ENCODE measurements at regions not wholly inside any gene's neighbourhood (a gene's known extent, or its start where the extent isn't known, plus 50 kb on each side); places are given as distances from the start of the nearest gene placed in this dataset.

DNA sequence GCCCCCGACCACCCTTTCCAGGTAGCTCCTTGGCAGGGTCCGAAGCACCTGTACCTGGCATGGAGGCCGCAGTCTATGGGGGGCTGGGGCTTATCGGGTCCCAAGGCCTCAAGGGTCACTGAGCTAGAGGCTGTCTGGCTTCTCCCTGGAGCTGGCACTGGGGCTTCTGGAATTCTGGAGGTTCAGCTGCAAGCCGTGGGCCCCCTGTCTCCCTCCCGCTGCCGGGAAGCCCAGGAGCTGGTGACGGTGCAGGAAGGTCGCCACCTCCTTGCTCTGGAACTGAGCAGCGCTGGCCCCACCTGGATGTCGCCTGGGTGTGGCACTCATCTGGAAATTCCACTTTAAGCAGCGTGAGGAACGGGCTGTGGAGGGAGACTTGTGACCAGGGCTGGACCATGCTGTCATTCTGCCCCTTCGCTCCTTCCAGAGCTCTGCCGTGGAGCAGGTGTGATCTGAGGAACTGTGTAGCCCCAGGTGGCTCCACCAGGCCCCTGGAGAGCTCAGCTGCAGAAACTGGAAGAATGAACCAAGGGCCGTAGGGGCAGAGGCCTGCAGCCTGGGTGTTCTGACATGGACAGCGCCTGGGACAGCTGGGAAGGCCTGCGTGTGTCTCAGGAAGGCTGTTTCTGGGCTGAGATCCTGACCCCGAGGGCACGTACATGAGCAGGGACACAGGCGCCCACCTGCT, 129.7 kb upstream of the PPP2R2D start:
- ChIA-PET POLR2A (no interaction called here), CTCF (interaction anchor here (0.5 kb wide), 1 partner anchor 10 kb away, joined by 3 read pairs; no protein-coding TSS in a partner anchor)
- no peak for DNase-seq (ENCODE audit: low read depth in 1 of 2, low spot score in 1 of 2)
- Histone ChIP-seq H3K4me3 (no peak overlapping the region), H3K4me2 (no peak overlapping the region), H3K9me3 (no peaks in the 10 kb centered on the region; the same call in 2 of the 3 replicates), H3K27ac (no peak overlapping the region), H3K4me1 (no peaks in the 10 kb centered on the region)
- TF ChIP-seq REST (IDR thresholded peaks at IDR 0.05) (no peak), SREBF2 (IDR thresholded peaks at IDR 0.05) (no peak), NFE2L2 (conservative IDR thresholded peaks at IDR 0.05; ENCODE audit: low read length) (no peak), USF2 (IDR thresholded peaks at IDR 0.05) (no peak), CBX2 (IDR thresholded peaks at IDR 0.05; ENCODE audit: borderline replicate concordance, low read depth) (no peak), NR3C1 (IDR thresholded peaks at IDR 0.05) (no peak), POLR2AphosphoS2 (conservative IDR thresholded peaks at IDR 0.05; ENCODE audit: low read length) (no peak), JUNB (IDR thresholded peaks at IDR 0.05) (no peak), FOSB (CRISPR knock-in tag; IDR thresholded peaks at IDR 0.05) (no peak), MAFK (IDR thresholded peaks at IDR 0.05; ENCODE audit: partially characterized antibody) (no peak), CHD4 (IDR thresholded peaks at IDR 0.05; ENCODE audit: borderline replicate concordance) (no peak), RFX5 (IDR thresholded peaks at IDR 0.05) (no peak), ZFP36 (IDR thresholded peaks at IDR 0.05; ENCODE audit: borderline replicate concordance, partially characterized antibody) (no peak), NPAS2 (CRISPR knock-in tag; IDR thresholded peaks at IDR 0.05; ENCODE audit: borderline replicate concordance) (no peak), FOSL2 (IDR thresholded peaks at IDR 0.05) (no peak), FOSL2 (CRISPR knock-in tag; IDR thresholded peaks at IDR 0.05) (no peak), EHF (CRISPR knock-in tag; IDR thresholded peaks at IDR 0.05) (no peak)
- TF ChIP-seq, protein P1, sequence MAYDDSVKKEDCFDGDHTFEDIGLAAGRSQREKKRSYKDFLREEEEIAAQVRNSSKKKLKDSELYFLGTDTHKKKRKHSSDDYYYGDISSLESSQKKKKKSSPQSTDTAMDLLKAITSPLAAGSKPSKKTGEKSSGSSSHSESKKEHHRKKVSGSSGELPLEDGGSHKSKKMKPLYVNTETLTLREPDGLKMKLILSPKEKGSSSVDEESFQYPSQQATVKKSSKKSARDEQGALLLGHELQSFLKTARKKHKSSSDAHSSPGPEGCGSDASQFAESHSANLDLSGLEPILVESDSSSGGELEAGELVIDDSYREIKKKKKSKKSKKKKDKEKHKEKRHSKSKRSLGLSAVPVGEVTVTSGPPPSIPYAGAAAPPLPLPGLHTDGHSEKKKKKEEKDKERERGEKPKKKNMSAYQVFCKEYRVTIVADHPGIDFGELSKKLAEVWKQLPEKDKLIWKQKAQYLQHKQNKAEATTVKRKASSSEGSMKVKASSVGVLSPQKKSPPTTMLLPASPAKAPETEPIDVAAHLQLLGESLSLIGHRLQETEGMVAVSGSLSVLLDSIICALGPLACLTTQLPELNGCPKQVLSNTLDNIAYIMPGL (CRISPR knock-in tag; IDR thresholded peaks at IDR 0.05; ENCODE audit: borderline replicate concordance) = no peak
- TF ChIP-seq, protein P2, sequence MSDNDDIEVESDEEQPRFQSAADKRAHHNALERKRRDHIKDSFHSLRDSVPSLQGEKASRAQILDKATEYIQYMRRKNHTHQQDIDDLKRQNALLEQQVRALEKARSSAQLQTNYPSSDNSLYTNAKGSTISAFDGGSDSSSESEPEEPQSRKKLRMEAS (IDR thresholded peaks at IDR 0.05) = no peak
- TF ChIP-seq, protein P3, sequence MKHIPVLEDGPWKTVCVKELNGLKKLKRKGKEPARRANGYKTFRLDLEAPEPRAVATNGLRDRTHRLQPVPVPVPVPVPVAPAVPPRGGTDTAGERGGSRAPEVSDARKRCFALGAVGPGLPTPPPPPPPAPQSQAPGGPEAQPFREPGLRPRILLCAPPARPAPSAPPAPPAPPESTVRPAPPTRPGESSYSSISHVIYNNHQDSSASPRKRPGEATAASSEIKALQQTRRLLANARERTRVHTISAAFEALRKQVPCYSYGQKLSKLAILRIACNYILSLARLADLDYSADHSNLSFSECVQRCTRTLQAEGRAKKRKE (CRISPR knock-in tag; IDR thresholded peaks at IDR 0.05; ENCODE audit: low read depth) = no peak
- TF ChIP-seq, protein P4, sequence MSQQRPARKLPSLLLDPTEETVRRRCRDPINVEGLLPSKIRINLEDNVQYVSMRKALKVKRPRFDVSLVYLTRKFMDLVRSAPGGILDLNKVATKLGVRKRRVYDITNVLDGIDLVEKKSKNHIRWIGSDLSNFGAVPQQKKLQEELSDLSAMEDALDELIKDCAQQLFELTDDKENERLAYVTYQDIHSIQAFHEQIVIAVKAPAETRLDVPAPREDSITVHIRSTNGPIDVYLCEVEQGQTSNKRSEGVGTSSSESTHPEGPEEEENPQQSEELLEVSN (IDR thresholded peaks at IDR 0.05; ENCODE audit: borderline replicate concordance, low read depth) = no peak
- FAIRE-seq = no peak
- 67% methylated on average over 11 of the region's 21 CpGs for WGBS (ENCODE audit: missing lambda C conversion rate)
- ATAC-seq = no peak
